HG03520 (cell line): ENCODE measurements at regions not wholly inside any gene's neighbourhood (a gene's known extent, or its start where the extent isn't known, plus 50 kb on each side); places are given as distances from the start of the nearest gene placed in this dataset.
"Not testable (repeated sequence)": the region's sequence is repeated elsewhere in the genome, so short reads cannot be mapped to it uniquely, and the experiment has no call there.

Experiments
- ATAC-seq: cut with Tn5 transposase; IDR thresholded peaks from one replicate; pipeline ENCODE4 v1.9.1; 2021; ENCODE audit warnings: mild to moderate bottlenecking, moderate library complexity; ENCODE audit not compliant: unreplicated experiment

DNA sequence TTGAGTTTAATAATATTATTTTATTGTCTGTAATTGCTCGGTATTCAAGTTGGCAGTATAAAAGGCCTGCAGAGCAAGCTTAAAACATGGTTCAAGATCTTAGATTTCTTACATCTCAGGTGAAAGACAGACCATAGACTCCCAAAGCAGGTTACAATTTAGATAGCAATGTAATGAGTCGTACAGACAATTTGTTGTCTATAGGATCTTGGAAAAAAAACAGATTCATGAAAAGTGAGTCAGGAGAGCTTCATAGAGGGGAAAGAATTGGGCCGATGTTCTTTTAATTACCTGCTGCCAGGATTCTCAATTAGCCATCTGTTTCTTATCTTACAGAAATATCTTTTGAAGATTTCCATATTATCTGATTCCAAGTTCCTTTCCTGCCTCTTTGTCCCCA is 111.5 kb upstream of the IKBKE start:
- ATAC-seq: not testable (repeated sequence)

GRCh38 chr1:206359377-206359776 is 110.9 kb upstream of the IKBKE start:
- ATAC-seq: not testable (repeated sequence)

DNA sequence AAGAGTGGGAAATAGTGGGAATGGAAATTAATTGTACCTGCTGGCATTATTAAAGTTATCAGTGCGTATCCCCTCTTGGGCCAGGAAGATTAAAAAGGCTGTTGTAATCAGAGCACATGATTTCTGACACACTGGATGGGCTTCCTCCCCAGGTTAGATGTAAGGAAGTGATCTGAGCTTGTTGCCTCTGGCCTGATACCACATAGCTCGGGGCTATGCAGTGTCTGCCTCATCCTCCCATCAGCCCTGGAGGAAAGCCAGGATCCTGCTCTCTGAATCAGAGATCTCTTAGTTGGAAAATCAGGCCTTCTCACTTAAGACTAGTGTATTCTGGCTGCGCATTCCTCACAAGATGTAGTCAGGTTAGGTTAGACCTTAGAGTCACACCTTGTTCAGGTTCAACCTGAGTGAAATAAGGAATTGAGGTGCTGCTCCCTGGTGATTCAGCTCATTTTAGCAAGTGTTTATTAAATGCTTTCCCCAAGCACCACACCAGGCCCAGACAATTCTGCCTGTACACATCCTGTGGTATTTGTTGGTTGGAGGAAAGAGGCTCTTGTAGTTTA is 108.2 kb upstream of the IKBKE start:
- not testable (repeated sequence) for ATAC-seq

- not testable (repeated sequence) for ATAC-seq
Observed at GRCh38 chr1:206362994-206363393, 107.3 kb upstream of the IKBKE start.

GRCh38 chr1:206365271-206365670 is 105.0 kb upstream of the IKBKE start:
- not testable (repeated sequence) for ATAC-seq

DNA sequence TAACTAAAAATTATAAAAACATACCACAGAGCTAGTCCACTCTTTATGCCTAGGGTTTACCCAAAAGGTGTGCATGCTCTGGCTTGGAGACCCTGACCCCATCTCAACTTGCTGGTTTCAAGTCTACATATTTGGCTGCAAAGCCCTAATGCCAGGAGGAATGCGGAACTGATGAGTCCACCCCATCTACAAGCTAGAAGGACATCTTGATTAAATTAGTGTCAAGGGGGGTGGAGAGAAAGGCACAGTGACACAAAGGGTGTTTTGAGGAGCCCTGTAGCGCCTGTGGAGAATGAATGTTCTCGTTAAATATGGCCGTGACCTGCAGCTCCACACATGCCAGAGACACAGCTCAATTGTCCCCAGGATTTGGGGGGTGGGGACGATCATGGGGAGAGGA is 104.1 kb upstream of the IKBKE start:
- ATAC-seq: not testable (repeated sequence)

- ATAC-seq: not testable (repeated sequence)
Observed at GRCh38 chr1:206366772-206367171, 103.5 kb upstream of the IKBKE start.

GRCh38 chr1:206367955-206368622 is 102.2 kb upstream of the IKBKE start:
- ATAC-seq: not testable (repeated sequence)

- not testable (repeated sequence) for ATAC-seq
Observed at GRCh38 chr1:206374725-206375124, 95.6 kb upstream of the IKBKE start.

GRCh38 chr1:206375552-206375951 is 94.7 kb upstream of the IKBKE start:
- not testable (repeated sequence) for ATAC-seq

- ATAC-seq: not testable (repeated sequence)
Observed at GRCh38 chr1:206378506-206378905, 91.8 kb upstream of the IKBKE start.

GRCh38 chr1:206379245-206379644 is 91.0 kb upstream of the IKBKE start:
- ATAC-seq: not testable (repeated sequence)

DNA sequence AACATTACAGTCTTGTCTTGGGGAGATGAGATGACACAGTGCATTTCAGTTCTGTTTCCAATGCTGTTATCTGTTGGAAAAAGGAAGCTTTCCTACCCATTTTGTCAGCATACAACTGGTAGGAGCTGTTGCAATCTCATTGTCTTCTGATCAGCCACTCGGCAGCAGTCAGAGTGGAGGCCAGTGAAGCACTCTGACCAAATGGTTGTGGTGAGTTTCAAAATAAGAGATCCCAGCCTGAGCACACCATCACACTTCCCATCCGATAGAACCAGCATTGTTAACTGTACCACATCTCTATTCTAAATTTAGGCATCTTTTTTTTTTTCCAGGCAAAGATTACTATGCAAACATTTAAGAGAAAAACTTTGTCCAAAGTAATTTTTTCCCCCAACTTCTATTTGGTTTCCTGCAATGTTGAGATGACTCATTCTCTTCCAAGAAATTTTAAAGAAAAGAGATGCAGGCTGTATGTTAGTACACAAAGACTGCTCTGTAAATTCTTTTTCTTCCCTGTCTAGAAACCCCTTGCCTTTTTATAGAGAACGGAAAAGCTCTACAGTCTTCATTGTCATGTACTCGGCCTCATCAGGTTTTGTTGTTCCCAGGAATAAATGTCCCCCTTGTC is 90.0 kb upstream of the IKBKE start:
- not testable (repeated sequence) for ATAC-seq

GRCh38 chr1:206380791-206381610 is 89.3 kb upstream of the IKBKE start:
- ATAC-seq: not testable (repeated sequence)

- ATAC-seq: not testable (repeated sequence)
Observed at GRCh38 chr1:206384029-206384807, 86.1 kb upstream of the IKBKE start.

DNA sequence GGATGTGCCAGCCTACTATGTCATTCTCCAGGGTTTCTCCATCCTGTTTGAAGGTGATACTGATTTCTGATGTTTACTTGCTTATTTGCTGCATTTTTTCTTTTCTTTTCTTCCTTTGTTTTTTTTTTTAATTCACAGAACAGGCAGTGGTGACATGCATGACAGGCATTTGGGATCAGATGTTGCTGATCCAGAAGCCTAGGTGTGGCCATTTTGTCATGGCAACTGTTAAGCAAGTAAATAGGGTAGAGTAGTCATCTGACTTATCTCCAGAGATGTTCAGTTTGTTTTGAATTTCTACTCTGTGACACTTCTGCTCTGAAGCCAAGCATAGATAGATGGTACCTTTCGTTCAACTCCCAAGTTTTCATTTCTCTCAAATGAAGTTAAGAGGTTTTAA is 85.4 kb upstream of the IKBKE start:
- ATAC-seq: not testable (repeated sequence)

- ATAC-seq: not testable (repeated sequence)
Observed at GRCh38 chr1:206387631-206388030, 82.6 kb upstream of the IKBKE start.

DNA sequence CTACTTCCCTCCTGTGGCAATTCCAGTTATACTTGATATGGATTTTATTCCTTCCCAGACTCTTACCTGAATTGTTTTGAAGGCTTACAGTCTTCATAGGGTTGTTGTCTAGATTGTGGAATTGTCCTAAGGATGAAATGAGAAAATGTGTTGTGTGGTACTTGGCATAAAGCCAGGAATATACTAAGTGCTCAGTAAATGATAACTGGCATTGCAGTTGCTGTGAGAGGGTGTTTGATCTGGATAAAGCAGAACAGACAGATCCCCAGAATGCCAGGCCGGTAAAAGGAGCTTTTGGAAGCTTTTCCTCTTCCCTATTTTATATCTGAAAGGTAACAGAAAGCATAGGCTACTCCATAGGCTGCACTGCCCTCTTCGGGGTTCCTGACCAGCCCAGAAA is 78.4 kb upstream of the IKBKE start:
- ATAC-seq: not testable (repeated sequence)

GRCh38 chr1:206397501-206397900 is 72.8 kb upstream of the IKBKE start:
- ATAC-seq: not testable (repeated sequence)

GRCh38 chr1:206398261-206398660 is 72.0 kb upstream of the IKBKE start:
- not testable (repeated sequence) for ATAC-seq
